HG03378 (cell line): ENCODE measurements at regions not wholly inside any gene's neighbourhood (a gene's known extent, or its start where the extent isn't known, plus 50 kb on each side); places are given as distances from the start of the nearest gene placed in this dataset.

ENCODE experiments used
- ATAC-seq: cut with Tn5 transposase; IDR thresholded peaks from one replicate; pipeline ENCODE4 v1.9.1; 2021; ENCODE audit warnings: mild to moderate bottlenecking, moderate library complexity; ENCODE audit not compliant: unreplicated experiment

- no peak for ATAC-seq
Measured at GRCh38 chr22:22099833-22100812, 117.5 kb upstream of the TOP3B start.

- peak; percentile 55 for ATAC-seq
Measured at GRCh38 chr22:22099194-22099486, 116.6 kb upstream of the TOP3B start.

GRCh38 chr22:22098457-22099193 is 116.0 kb upstream of the TOP3B start:
- ATAC-seq, result peak; percentile 27

- ATAC-seq, result no peak
Measured at GRCh38 chr22:22097727-22098228, 115.2 kb upstream of the TOP3B start.

GRCh38 chr22:22094921-22095320 is 112.3 kb upstream of the TOP3B start:
- no peak for ATAC-seq

- no peak for ATAC-seq
Measured at GRCh38 chr22:22094514-22094913, 111.9 kb upstream of the TOP3B start.

GRCh38 chr22:22093743-22094142 is 111.2 kb upstream of the TOP3B start:
- no peak for ATAC-seq

- ATAC-seq, result no peak
Measured at GRCh38 chr22:22092974-22093373, 110.4 kb upstream of the TOP3B start.

GRCh38 chr22:22092101-22092500 is 109.5 kb upstream of the TOP3B start:
- no peak for ATAC-seq

- no peak for ATAC-seq
Measured at GRCh38 chr22:22091400-22091878, 108.9 kb upstream of the TOP3B start.

GRCh38 chr22:22090650-22091399 is 108.2 kb upstream of the TOP3B start:
- no peak for ATAC-seq

- no peak for ATAC-seq
Measured at GRCh38 chr22:22089459-22090308, 107.1 kb upstream of the TOP3B start.

- ATAC-seq, result no peak
Measured at GRCh38 chr22:22088658-22089458, 106.3 kb upstream of the TOP3B start.

- no peak for ATAC-seq
Measured at GRCh38 chr22:22087854-22088657, 105.5 kb upstream of the TOP3B start.

- no peak for ATAC-seq
Measured at GRCh38 chr22:22086501-22087158, 104.0 kb upstream of the TOP3B start.

- no peak for ATAC-seq
Measured at GRCh38 chr22:22085702-22086500, 103.3 kb upstream of the TOP3B start.

GRCh38 chr22:22084089-22084711 is 101.6 kb upstream of the TOP3B start:
- ATAC-seq, result no peak
